GM21423 (cell line): ENCODE measurements at regions not wholly inside any gene's neighbourhood (a gene's known extent, or its start where the extent isn't known, plus 50 kb on each side); places are given as distances from the start of the nearest gene placed in this dataset.

Experiments
- ATAC-seq: cut with Tn5 transposase; IDR thresholded peaks from one replicate; pipeline ENCODE4 v1.9.1; 2021; ENCODE audit warnings: mild to moderate bottlenecking, moderate library complexity; ENCODE audit not compliant: unreplicated experiment

- ATAC-seq: no peak
These were observed 123.5 kb downstream of the MBD2 start for GRCh38 chr18:54100920-54101470.

GRCh38 chr18:54100466-54100865 is 124.0 kb downstream of the MBD2 start:
- ATAC-seq: no peak

- no peak for ATAC-seq
These were observed 130.0 kb downstream of the MBD2 start for GRCh38 chr18:54094474-54094873.

- no peak for ATAC-seq
These were observed 133.6 kb downstream of the MBD2 start for GRCh38 chr18:54090856-54091255.

GRCh38 chr18:54089749-54090459 is 134.6 kb downstream of the MBD2 start:
- ATAC-seq: no peak

- ATAC-seq: no peak
These were observed 137.6 kb downstream of the MBD2 start for GRCh38 chr18:54086863-54087262.

GRCh38 chr18:54086046-54086802 is 138.2 kb downstream of the MBD2 start:
- peak; percentile 91 for ATAC-seq

- ATAC-seq: no peak
These were observed 143.6 kb downstream of the MBD2 start for GRCh38 chr18:54080858-54081257.

- ATAC-seq: no peak
These were observed 148.3 kb downstream of the MBD2 start for GRCh38 chr18:54076166-54076565.

GRCh38 chr18:54075689-54076088 is 148.8 kb downstream of the MBD2 start:
- ATAC-seq: no peak

- ATAC-seq: no peak
These were observed 154.7 kb downstream of the MBD2 start for GRCh38 chr18:54069729-54070128.

- no peak for ATAC-seq
These were observed 164.0 kb downstream of the MBD2 start for GRCh38 chr18:54060343-54061005.

GRCh38 chr18:54052732-54053429 is 171.6 kb downstream of the MBD2 start:
- no peak for ATAC-seq

GRCh38 chr18:54052259-54052658 is 172.2 kb downstream of the MBD2 start:
- no peak for ATAC-seq

GRCh38 chr18:54043484-54044251 is 180.8 kb downstream of the MBD2 start:
- no peak for ATAC-seq

GRCh38 chr18:54035927-54036326 is 188.5 kb downstream of the MBD2 start:
- no peak for ATAC-seq

GRCh38 chr18:54033052-54033451 is 191.4 kb downstream of the MBD2 start:
- no peak for ATAC-seq

GRCh38 chr18:54032412-54032811 is 192.1 kb downstream of the MBD2 start:
- no peak for ATAC-seq

GRCh38 chr18:54031243-54031642 is 193.2 kb downstream of the MBD2 start:
- ATAC-seq: no peak

GRCh38 chr18:54030434-54030833 is 194.0 kb downstream of the MBD2 start:
- no peak for ATAC-seq
